HCT116 (cell line): ENCODE measurements at regions not wholly inside any gene's neighbourhood (a gene's known extent, or its start where the extent isn't known, plus 50 kb on each side); places are given as distances from the start of the nearest gene placed in this dataset.

Experiments used
- ATAC-seq: fragments of 200-7000 bp; cut with Tn5 transposase; 2 replicates; pipeline ENCODE4 v1.9.1; 2020; ENCODE audit warnings: mild to moderate bottlenecking, moderate library complexity
- BruUV-seq: library from RNA; stranded (reverse); fragments of 400-500 nt; replicated peaks from 2 replicates; lab custom pipeline; 2021; lab: Mats Ljungman, UMichigan
- CTCF ChIA-PET: fragments of 300-600 bp; sonication (Branson Sonifier 250); formaldehyde crosslinking; loops from one replicate; lab custom pipeline; 2021; ENCODE audit warnings: antibody characterized with exemption; lab: Charles Lee
- POLR2A ChIA-PET: fragments of 300-600, 350-600 bp; sonication (Branson Sonifier 250); formaldehyde crosslinking; loops from one replicate; lab custom pipeline; 2021; ENCODE audit warnings: antibody characterized with exemption; lab: Charles Lee
- RAD21 ChIA-PET, 2 experiments: fragments of 300-600 bp; sonication (Branson Sonifier 250); formaldehyde crosslinking; loops; one replicate each; lab custom pipeline; 2023; ENCODE audit warnings: low total read pairs in 2 of 2; ENCODE audit not compliant: uncharacterized antibody in 2 of 2, unreplicated experiment in 2 of 2, low non-redundant PET in 1 of 2; lab: Charles Lee
- DNase-seq: peaks from one replicate; pipeline ENCODE4 v3.0.0-alpha.2; 2010; ENCODE audit warnings: low read depth, low spot score
- H2AFZ ChIP-seq: fragments of 200-600 bp; shearing (Covaris generic), sonication (generic); 2 replicates; pipeline ENCODE4 v1.6.1; 2017; ENCODE audit warnings: low read depth, mixed run types, mixed read lengths, antibody characterized with exemption, low read length; ENCODE audit not compliant: poor library complexity, severe bottlenecking
- H3K27ac ChIP-seq: 2 replicates; pipeline ENCODE4 v1.5.1; 2012; ENCODE audit warnings: low read depth, low read length
- H3K27me3 ChIP-seq: fragments of 200-600 bp; sonication (generic); 2 replicates; pipeline ENCODE4 v1.6.1; 2016; ENCODE audit warnings: mixed run types, low read length, mixed read lengths; ENCODE audit not compliant: insufficient read depth
- H3K36me3 ChIP-seq, 2 experiments: fragments of 200-500 bp in 1 of 2; fragments of 200-600 bp in 1 of 2; sonication (Bioruptor generic) in 1 of 2; sonication (generic) in 1 of 2; 2 replicates each; pipeline versions ENCODE4 v1.5.1 to v1.6.1; 2014 to 2016; ENCODE audit warnings: low read length in 2 of 2, inconsistent platforms in 1 of 2, mixed read lengths in 1 of 2, mixed run types in 1 of 2; ENCODE audit not compliant: insufficient read depth in 2 of 2, control insufficient read depth in 1 of 2
- H3K4me1 ChIP-seq, 2 experiments: fragments of 200-600 bp in 1 of 2; sonication (generic) in 1 of 2; 2 replicates each; pipeline versions ENCODE4 v1.5.1 to v1.6.1; 2012 to 2017; ENCODE audit warnings: low read length in 2 of 2, inconsistent platforms in 1 of 2, mild to moderate bottlenecking in 1 of 2, mixed read lengths in 1 of 2, mixed run types in 1 of 2, moderate library complexity in 1 of 2; ENCODE audit not compliant: insufficient read depth in 2 of 2, control insufficient read depth in 1 of 2
- H3K4me2 ChIP-seq: fragments of 200-600 bp; sonication (generic); 2 replicates; pipeline ENCODE4 v1.6.1; 2017; ENCODE audit warnings: mixed run types, low read length, mixed read lengths
- H3K4me3 ChIP-seq, 2 experiments: fragments of 200-600 bp in 1 of 2; sonication (generic) in 1 of 2; replicated peaks in 1 of 2; 2 replicates each; pipeline ENCODE4 v1.5.1; 2011 to 2016; ENCODE audit warnings: low read length in 2 of 2, control low read depth in 1 of 2, low read depth in 1 of 2, mild to moderate bottlenecking in 1 of 2, mixed read lengths in 1 of 2, mixed run types in 1 of 2
- H3K79me2 ChIP-seq: fragments of 200-600 bp; sonication (generic); 2 replicates; pipeline ENCODE4 v1.6.1; 2017; ENCODE audit warnings: mild to moderate bottlenecking, mixed run types, low read length, moderate library complexity, mixed read lengths; ENCODE audit not compliant: insufficient read depth
- H3K9ac ChIP-seq: fragments of 200-600 bp; sonication (generic); 2 replicates; pipeline ENCODE4 v1.6.1; 2016; ENCODE audit warnings: low read length, mixed read lengths
- H3K9me2 ChIP-seq: fragments of 200-600 bp; sonication (generic), shearing (Covaris generic); 2 replicates; pipeline ENCODE4 v1.6.1; 2017; ENCODE audit warnings: mixed run types, mild to moderate bottlenecking, moderate library complexity; ENCODE audit not compliant: insufficient read depth
- H3K9me3 ChIP-seq, 2 experiments: fragments of 200-500 bp in 1 of 2; fragments of 200-600 bp in 1 of 2; sonication (Bioruptor generic) in 1 of 2; sonication (generic) in 1 of 2; 2 replicates each; pipeline ENCODE4 v1.6.1; 2014 to 2017; ENCODE audit warnings: low read length in 2 of 2, mixed read lengths in 2 of 2, inconsistent platforms in 1 of 2, low read depth in 1 of 2, mild to moderate bottlenecking in 1 of 2, mixed run types in 1 of 2, moderate library complexity in 1 of 2; ENCODE audit not compliant: control insufficient read depth in 1 of 2, insufficient read depth in 1 of 2
- H4K20me1 ChIP-seq: fragments of 200-600 bp; sonication (generic), shearing (Covaris generic); 2 replicates; pipeline ENCODE4 v1.6.1; 2017; ENCODE audit warnings: mixed run types, mild to moderate bottlenecking, moderate library complexity; ENCODE audit not compliant: insufficient read depth
- CBX3 ChIP-seq: IDR thresholded peaks from 2 replicates; pipeline ENCODE4 v1.6.1; 2012; ENCODE audit warnings: low read depth
- CEBPB ChIP-seq: IDR thresholded peaks from 2 replicates; pipeline ENCODE4 v1.6.1; 2012; ENCODE audit warnings: low read depth
- EGR1 ChIP-seq: IDR thresholded peaks from 2 replicates; pipeline ENCODE4 v1.6.1; 2012; ENCODE audit warnings: low read depth
- ELF1 ChIP-seq: IDR thresholded peaks from 2 replicates; pipeline ENCODE4 v1.6.1; 2012; ENCODE audit warnings: low read depth, borderline replicate concordance
- EZH2 ChIP-seq: fragments of 200-600 bp; sonication (generic); IDR thresholded peaks from 2 replicates; pipeline ENCODE4 v1.6.1; 2017; ENCODE audit warnings: antibody characterized with exemption, mixed run types
- FOSL1 ChIP-seq: IDR thresholded peaks from 2 replicates; pipeline ENCODE4 v1.6.1; 2012; ENCODE audit warnings: low read depth
- POLR2A ChIP-seq: IDR thresholded peaks from 2 replicates; pipeline ENCODE4 v1.7.0; 2011; ENCODE audit warnings: borderline replicate concordance; ENCODE audit not compliant: insufficient read depth, insufficient read length; ENCODE audit errors: extremely low read depth
- SIN3A ChIP-seq: IDR thresholded peaks from 2 replicates; pipeline ENCODE4 v1.6.1; 2012; ENCODE audit warnings: low read depth
- SP1 ChIP-seq: IDR thresholded peaks from 2 replicates; pipeline ENCODE4 v1.6.1; 2012; ENCODE audit warnings: low read depth
- YY1 ChIP-seq: IDR thresholded peaks from 2 replicates; pipeline ENCODE4 v1.6.1; 2011; ENCODE audit warnings: low read length, low read depth, moderate library complexity, mild to moderate bottlenecking; ENCODE audit not compliant: insufficient replicate concordance; ENCODE audit errors: extremely low read depth
- ZFX ChIP-seq: fragments of 450-650 bp; IDR thresholded peaks from 2 replicates; pipeline ENCODE4 v1.6.1; 2017
- intact Hi-C: fragments of 100-400 bp; cut with micrococcal nuclease; formaldehyde crosslinking; loops from 2 replicates; pipeline ENCODE4 v1.10.0; 2022
- TF ChIP-seq, protein P1 (sequence below): IDR thresholded peaks from 2 replicates; pipeline ENCODE4 v1.6.1; 2012
- TF ChIP-seq, protein P2 (sequence below), 3 experiments: fragments of 200-600 bp in 1 of 3; sonication (generic) in 1 of 3; IDR thresholded peaks in 2 of 3; conservative IDR thresholded peaks in 1 of 3; 2 replicates each; pipeline ENCODE4 v1.5.1; 2012 to 2017; ENCODE audit warnings: low read depth in 2 of 3, low read length in 2 of 3, antibody characterized with exemption in 1 of 3, borderline replicate concordance in 1 of 3, control low read depth in 1 of 3, mild to moderate bottlenecking in 1 of 3, mixed read lengths in 1 of 3, mixed run types in 1 of 3, moderate library complexity in 1 of 3; ENCODE audit not compliant: insufficient read depth in 1 of 3

- no peak overlapping the region for H3K4me2 ChIP-seq
- H3K27me3 ChIP-seq, result no peaks in the 10 kb centered on the region
- ChIA-PET RAD21 (no interaction called here), POLR2A (no interaction called here), CTCF (no interaction called here)
- no peak overlapping the region for H2AFZ ChIP-seq
- no peak for DNase-seq
- no TSS peak for BruUV-seq
- ATAC-seq, result no peak
- TF ChIP-seq, protein P1, sequence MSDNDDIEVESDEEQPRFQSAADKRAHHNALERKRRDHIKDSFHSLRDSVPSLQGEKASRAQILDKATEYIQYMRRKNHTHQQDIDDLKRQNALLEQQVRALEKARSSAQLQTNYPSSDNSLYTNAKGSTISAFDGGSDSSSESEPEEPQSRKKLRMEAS, result no peak
- TF ChIP-seq, protein P2, sequence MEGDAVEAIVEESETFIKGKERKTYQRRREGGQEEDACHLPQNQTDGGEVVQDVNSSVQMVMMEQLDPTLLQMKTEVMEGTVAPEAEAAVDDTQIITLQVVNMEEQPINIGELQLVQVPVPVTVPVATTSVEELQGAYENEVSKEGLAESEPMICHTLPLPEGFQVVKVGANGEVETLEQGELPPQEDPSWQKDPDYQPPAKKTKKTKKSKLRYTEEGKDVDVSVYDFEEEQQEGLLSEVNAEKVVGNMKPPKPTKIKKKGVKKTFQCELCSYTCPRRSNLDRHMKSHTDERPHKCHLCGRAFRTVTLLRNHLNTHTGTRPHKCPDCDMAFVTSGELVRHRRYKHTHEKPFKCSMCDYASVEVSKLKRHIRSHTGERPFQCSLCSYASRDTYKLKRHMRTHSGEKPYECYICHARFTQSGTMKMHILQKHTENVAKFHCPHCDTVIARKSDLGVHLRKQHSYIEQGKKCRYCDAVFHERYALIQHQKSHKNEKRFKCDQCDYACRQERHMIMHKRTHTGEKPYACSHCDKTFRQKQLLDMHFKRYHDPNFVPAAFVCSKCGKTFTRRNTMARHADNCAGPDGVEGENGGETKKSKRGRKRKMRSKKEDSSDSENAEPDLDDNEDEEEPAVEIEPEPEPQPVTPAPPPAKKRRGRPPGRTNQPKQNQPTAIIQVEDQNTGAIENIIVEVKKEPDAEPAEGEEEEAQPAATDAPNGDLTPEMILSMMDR (IDR thresholded peaks at IDR 0.05 in 2 of 3, conservative IDR thresholded peaks at IDR 0.05 in 1 of 3; ENCODE audit: borderline replicate concordance in 1 of 3, insufficient read depth in 1 of 3, low read depth in 2 of 3, low read length in 2 of 3), result no peak
- TF ChIP-seq POLR2A (no peak), EGR1 (no peak), EZH2 (no peak), SIN3A (no peak), CEBPB (no peak), ZFX (no peak), ELF1 (no peak), FOSL1 (no peak), CBX3 (no peak)
- H3K79me2 ChIP-seq, result no peaks in the 10 kb centered on the region
- H3K4me1 ChIP-seq, result no peaks in the 10 kb centered on the region
- H3K27ac ChIP-seq, result no peak overlapping the region
- no peak overlapping the region for H3K4me3 ChIP-seq
- H3K9me2 ChIP-seq, result no peaks in the 10 kb centered on the region
- intact Hi-C loops, result loop anchor here (5.0 kb wide), 1 partner anchor 106 kb away; no protein-coding TSS in a partner anchor
- H3K9ac ChIP-seq, result no peak overlapping the region
- no peaks in the 10 kb centered on the region for H4K20me1 ChIP-seq
- H3K9me3 ChIP-seq, result no peaks in the 10 kb centered on the region
- H3K36me3 ChIP-seq, result no peaks in the 10 kb centered on the region
Measured at GRCh38 chr6:105838171-105838570, 248.0 kb upstream of the PRDM1 start.

DNA sequence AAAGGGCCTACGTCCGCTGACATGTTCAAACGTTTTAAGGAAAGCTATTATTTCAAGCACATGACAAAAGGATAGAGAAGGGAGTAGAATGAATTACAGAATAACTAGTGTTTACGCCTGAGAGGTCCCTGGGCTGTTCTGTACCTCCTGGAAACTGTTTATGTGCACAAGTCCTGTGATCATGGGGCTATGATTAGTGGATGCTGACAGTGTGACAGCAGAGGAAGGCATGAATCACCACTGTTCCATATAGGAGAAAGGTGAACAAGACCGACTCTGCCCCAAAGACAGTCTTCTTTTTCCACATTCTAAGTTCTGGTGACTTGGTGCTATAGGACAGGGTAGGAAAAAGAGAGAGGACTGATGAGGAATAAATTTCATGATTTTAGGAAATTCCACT is 249.2 kb upstream of the PRDM1 start:
- CTCF ChIA-PET, result no interaction called here
- H3K9me3 ChIP-seq, result no peaks in the 10 kb centered on the region
- H4K20me1 ChIP-seq, result no peaks in the 10 kb centered on the region
- no peak overlapping the region for H3K4me3 ChIP-seq
- intact Hi-C loops, result loop anchor here (5.0 kb wide), 1 partner anchor 105 kb away; no protein-coding TSS in a partner anchor
- DNase-seq (no peak), ATAC-seq (no peak)
- H3K27me3 ChIP-seq, result no peaks in the 10 kb centered on the region
- no peak overlapping the region for H3K9ac ChIP-seq
- H3K4me2 ChIP-seq, result no peak overlapping the region
- no peaks in the 10 kb centered on the region for H3K4me1 ChIP-seq
- no peak overlapping the region for H2AFZ ChIP-seq
- no peaks in the 10 kb centered on the region for H3K79me2 ChIP-seq
- no peaks in the 10 kb centered on the region; the same call in 1 of the 2 replicates for H3K9me2 ChIP-seq
- RAD21 ChIA-PET, result no interaction called here
- TF ChIP-seq, protein P2 (IDR thresholded peaks at IDR 0.05 in 2 of 3, conservative IDR thresholded peaks at IDR 0.05 in 1 of 3; ENCODE audit: borderline replicate concordance in 1 of 3, insufficient read depth in 1 of 3, low read depth in 2 of 3, low read length in 2 of 3), result no peak
- TF ChIP-seq YY1 (no peak), SP1 (no peak), CEBPB (no peak)
- POLR2A ChIA-PET, result no interaction called here
- H3K36me3 ChIP-seq, result no peaks in the 10 kb centered on the region
- no TSS peak for BruUV-seq
- no peak overlapping the region for H3K27ac ChIP-seq
